H1 (cell line): ENCODE measurements at regions not wholly inside any gene's neighbourhood (a gene's known extent, or its start where the extent isn't known, plus 50 kb on each side); places are given as distances from the start of the nearest gene placed in this dataset.

Source experiments
- CTCF ChIA-PET: fragments of 300-600 bp; sonication (Branson Sonifier 250); formaldehyde crosslinking; loops from one replicate; lab custom pipeline; 2021; ENCODE audit not compliant: partially characterized antibody; lab: Charles Lee
- POLR2A ChIA-PET: fragments of 300-600 bp; sonication (Branson Sonifier 250); formaldehyde crosslinking; loops from one replicate; lab custom pipeline; 2021; ENCODE audit warnings: inconsistent platforms; ENCODE audit not compliant: partially characterized antibody; lab: Charles Lee
- DNase-seq, 2 experiments: peaks; one replicate each; pipeline versions ENCODE4 v3.0.0 to v3.0.0-alpha.2; 2010 to 2022; ENCODE audit warnings: low spot score in 2 of 2, low read depth in 1 of 2, mixed read lengths in 1 of 2
- FAIRE-seq: peaks from 2 replicates; lab custom pipeline; 2011; peaks lifted over from hg19 to GRCh38; lab: Jason Lieb, UNC
- H2AFZ ChIP-seq: 2 replicates; pipeline ENCODE4 v1.8.1; 2012; ENCODE audit warnings: low read length, inconsistent platforms
- H2AK5ac ChIP-seq: 2 replicates; pipeline ENCODE4 v1.6.1; 2013; ENCODE audit warnings: low read depth, low read length
- H2BK120ac ChIP-seq: replicated peaks from 2 replicates; pipeline ENCODE3; 2013; ENCODE audit warnings: low read depth, low read length, inconsistent platforms
- H2BK12ac ChIP-seq: 2 replicates; pipeline ENCODE4 v1.6.1; 2013; ENCODE audit warnings: low read depth, low read length
- H2BK15ac ChIP-seq: 2 replicates; pipeline ENCODE4 v1.6.1; 2013; ENCODE audit warnings: low read length
- H2BK20ac ChIP-seq: 2 replicates; pipeline ENCODE4 v1.6.1; 2013; ENCODE audit warnings: low read length
- H2BK5ac ChIP-seq: 2 replicates; pipeline ENCODE4 v1.6.1; 2013; ENCODE audit warnings: low read depth, low read length
- H3K14ac ChIP-seq: 2 replicates; pipeline ENCODE4 v1.6.1; 2013; ENCODE audit warnings: inconsistent platforms; ENCODE audit not compliant: insufficient read length
- H3K18ac ChIP-seq: 2 replicates; pipeline ENCODE4 v1.6.1; 2013; ENCODE audit warnings: low read length; ENCODE audit errors: extremely low read depth
- H3K23ac ChIP-seq: 2 replicates; pipeline ENCODE4 v1.6.1; 2013; ENCODE audit warnings: inconsistent platforms; ENCODE audit not compliant: insufficient read length
- H3K23me2 ChIP-seq: 2 replicates; pipeline ENCODE4 v1.6.1; 2013; ENCODE audit warnings: low read depth, low read length
- H3K27ac ChIP-seq: 2 replicates; pipeline ENCODE4 v1.6.1; 2011; ENCODE audit warnings: low read depth, low read length, inconsistent platforms
- H3K27me3 ChIP-seq, 4 experiments: replicated peaks in 1 of 4; 1 replicate in 1 of 4; 2 replicates in 3 of 4; pipeline versions ENCODE4 v1.6.1 to v1.8.1; 2011 to 2013; ENCODE audit warnings: low read length in 3 of 4, mild to moderate bottlenecking in 3 of 4, inconsistent platforms in 2 of 4, mixed read lengths in 2 of 4, moderate library complexity in 1 of 4; ENCODE audit not compliant: control insufficient read depth in 3 of 4, insufficient read depth in 3 of 4; ENCODE audit errors: extremely low read depth in 1 of 4
- H3K36me3 ChIP-seq, 4 experiments: 2 replicates each; pipeline versions ENCODE4 v1.6.1 to v1.8.1; 2011 to 2013; ENCODE audit warnings: mild to moderate bottlenecking in 4 of 4, low read length in 3 of 4, moderate library complexity in 2 of 4, control low read depth in 1 of 4, inconsistent platforms in 1 of 4; ENCODE audit not compliant: insufficient read depth in 4 of 4, control insufficient read depth in 2 of 4
- H3K4ac ChIP-seq: replicated peaks from 2 replicates; pipeline ENCODE3; 2013; ENCODE audit warnings: low read length, low read depth, mixed read lengths, inconsistent platforms; ENCODE audit not compliant: insufficient read length
- H3K4me1 ChIP-seq, 4 experiments: replicated peaks in 1 of 4; 1 replicate in 1 of 4; 2 replicates in 3 of 4; pipeline versions ENCODE4 v1.6.1 to v1.8.1; 2011 to 2013; ENCODE audit warnings: low read length in 3 of 4, inconsistent platforms in 2 of 4, mixed read lengths in 1 of 4; ENCODE audit not compliant: insufficient read depth in 4 of 4, control insufficient read depth in 3 of 4
- H3K4me2 ChIP-seq, 2 experiments: 2 replicates each; pipeline versions ENCODE4 v1.6.1 to v1.8.1; 2011 to 2013; ENCODE audit warnings: low read depth in 2 of 2, low read length in 2 of 2, control low read depth in 1 of 2, inconsistent platforms in 1 of 2, mild to moderate bottlenecking in 1 of 2; ENCODE audit not compliant: insufficient read depth in 1 of 2
- H3K4me3 ChIP-seq, 4 experiments: fragments of 200-600, 300-600 bp in 1 of 4; sonication (generic), shearing (Covaris generic), sonication (Bioruptor Twin) in 1 of 4; 2 replicates each; pipeline versions ENCODE4 v1.5.1 to v1.8.1; 2011 to 2016; ENCODE audit warnings: low read length in 4 of 4, low read depth in 3 of 4, control low read depth in 2 of 4, inconsistent platforms in 2 of 4, mild to moderate bottlenecking in 2 of 4, mixed read lengths in 1 of 4, moderate library complexity in 1 of 4; ENCODE audit not compliant: insufficient read depth in 2 of 4; ENCODE audit errors: extremely low read depth in 1 of 4
- H3K56ac ChIP-seq: replicated peaks from 2 replicates; pipeline ENCODE3; 2013; ENCODE audit warnings: low read depth, mild to moderate bottlenecking, mixed read lengths, low read length, inconsistent platforms; ENCODE audit not compliant: insufficient read length
- H3K79me1 ChIP-seq: 2 replicates; pipeline ENCODE4 v1.6.1; 2013; ENCODE audit warnings: low read depth, low read length, control low read depth
- H3K79me2 ChIP-seq, 2 experiments: 2 replicates each; pipeline versions ENCODE4 v1.6.1 to v1.8.1; 2012 to 2013; ENCODE audit warnings: low read length in 2 of 2, mild to moderate bottlenecking in 2 of 2, inconsistent platforms in 1 of 2; ENCODE audit not compliant: insufficient read depth in 2 of 2, control insufficient read depth in 1 of 2
- H3K9ac ChIP-seq, 4 experiments: replicated peaks in 1 of 4; 1 replicate in 1 of 4; 2 replicates in 3 of 4; pipeline versions ENCODE4 v1.6.1 to v1.8.1; 2011 to 2013; ENCODE audit warnings: low read depth in 3 of 4, low read length in 3 of 4, control low read depth in 2 of 4, mild to moderate bottlenecking in 2 of 4, moderate library complexity in 2 of 4, inconsistent platforms in 1 of 4; ENCODE audit errors: extremely low read depth in 1 of 4
- H3K9me3 ChIP-seq, 2 experiments: 2 replicates each; pipeline versions ENCODE4 v1.6.1 to v1.8.1; 2012 to 2013; ENCODE audit warnings: mild to moderate bottlenecking in 2 of 2, moderate library complexity in 2 of 2, control low read depth in 1 of 2, inconsistent platforms in 1 of 2, low read depth in 1 of 2, low read length in 1 of 2, mixed read lengths in 1 of 2; ENCODE audit not compliant: insufficient read depth in 2 of 2
- H4K20me1 ChIP-seq, 2 experiments: replicated peaks in 1 of 2; 2 replicates each; pipeline versions ENCODE3 to v1.8.1; 2011 to 2013; ENCODE audit warnings: inconsistent platforms in 2 of 2, low read length in 2 of 2, mild to moderate bottlenecking in 1 of 2; ENCODE audit not compliant: insufficient read depth in 2 of 2, control insufficient read depth in 1 of 2
- H4K5ac ChIP-seq: 2 replicates; pipeline ENCODE4 v1.6.1; 2013; ENCODE audit warnings: low read length, low read depth, mixed read lengths, inconsistent platforms; ENCODE audit not compliant: insufficient read length
- H4K8ac ChIP-seq: 2 replicates; pipeline ENCODE4 v1.8.0; 2013; ENCODE audit warnings: mild to moderate bottlenecking, moderate library complexity, low read length, inconsistent platforms; ENCODE audit not compliant: insufficient read depth; ENCODE audit errors: extremely low read depth
- H4K91ac ChIP-seq: replicated peaks from 2 replicates; pipeline ENCODE3; 2013; ENCODE audit warnings: low read length, mixed read lengths, inconsistent platforms; ENCODE audit not compliant: insufficient read length
- E2F6 ChIP-seq: IDR thresholded peaks from 2 replicates; pipeline ENCODE4 v1.6.1; 2012; ENCODE audit warnings: inconsistent platforms
- GTF2F1 ChIP-seq: IDR thresholded peaks from 2 replicates; pipeline ENCODE4 v1.6.1; 2012; ENCODE audit warnings: low read depth, low read length, improper control_type of control experiment, borderline replicate concordance
- KDM1A ChIP-seq: fragments of 200-600, 300-600 bp; sonication (generic); IDR thresholded peaks from 2 replicates; pipeline ENCODE4 v1.7.1; 2016; ENCODE audit warnings: mild to moderate bottlenecking, low read length, borderline replicate concordance
- POLR2A ChIP-seq, 2 experiments: IDR thresholded peaks; 1 replicate in 1 of 2; 2 replicates in 1 of 2; pipeline ENCODE4 v1.6.1; 2011; ENCODE audit warnings: low read depth in 2 of 2, low read length in 2 of 2, mild to moderate bottlenecking in 2 of 2; ENCODE audit errors: control extremely low read depth in 1 of 2
- POU5F1 ChIP-seq: IDR thresholded peaks from 2 replicates; pipeline ENCODE4 v1.6.1; 2011; ENCODE audit warnings: low read depth, mild to moderate bottlenecking, low read length, moderate library complexity
- RAD21 ChIP-seq, 2 experiments: IDR thresholded peaks in 1 of 2; conservative IDR thresholded peaks in 1 of 2; 2 replicates each; pipeline ENCODE4 v1.6.1; 2011; ENCODE audit warnings: low read depth in 2 of 2, low read length in 2 of 2, improper control_type of control experiment in 1 of 2, inconsistent platforms in 1 of 2, mild to moderate bottlenecking in 1 of 2, moderate library complexity in 1 of 2
- SIX5 ChIP-seq: IDR thresholded peaks from 2 replicates; pipeline ENCODE4 v1.6.1; 2011; ENCODE audit warnings: mild to moderate bottlenecking, low read depth, low read length
- SUZ12 ChIP-seq: fragments of 200-600 bp; sonication (generic); IDR thresholded peaks from 2 replicates; pipeline ENCODE4 v1.6.1; 2012; ENCODE audit warnings: mild to moderate bottlenecking, inconsistent platforms, low read length, moderate library complexity, mixed read lengths
- TCF12 ChIP-seq: IDR thresholded peaks from 2 replicates; pipeline ENCODE4 v1.6.1; 2011; ENCODE audit warnings: low read depth, mild to moderate bottlenecking, low read length
- WGBS, 2 experiments: shearing (Covaris generic) in 1 of 2; methylation state at CpG; one replicate each; pipeline versions ENCODE4 v1.1.6 to v1.1.7; 2013 to 2015; ENCODE audit warnings: low lambda C conversion rate in 2 of 2, mixed read lengths in 2 of 2, inconsistent platforms in 1 of 2, low coverage in 1 of 2, missing lambda C conversion rate in 1 of 2; ENCODE audit not compliant: insufficient replicate concordance in 2 of 2, insufficient coverage in 1 of 2, insufficient read length in 1 of 2; ENCODE audit errors: extremely low coverage in 1 of 2, missing lambda C conversion rate in 1 of 2; 5-methylcytosine and 5-hydroxymethylcytosine counted together

GRCh38 chr3:110400315-110400714 is 671.3 kb upstream of the NECTIN3 start:
- H3K14ac ChIP-seq, result no peak overlapping the region
- no peak overlapping the region for H3K4me2 ChIP-seq
- no peak overlapping the region for H2BK120ac ChIP-seq
- H2AFZ ChIP-seq, result no peak overlapping the region
- H2BK15ac ChIP-seq, result no peak overlapping the region
- no peak overlapping the region for H3K9ac ChIP-seq
- H3K56ac ChIP-seq, result no peak overlapping the region
- no peak overlapping the region for H2BK12ac ChIP-seq
- no peaks in the 10 kb centered on the region for H3K79me1 ChIP-seq
- no peak overlapping the region for H2BK5ac ChIP-seq
- no peak overlapping the region for H3K4ac ChIP-seq
- H3K4me1 ChIP-seq, result no peaks in the 10 kb centered on the region
- no peaks in the 10 kb centered on the region for H4K20me1 ChIP-seq
- H4K91ac ChIP-seq, result no peak overlapping the region
- H3K36me3 ChIP-seq, result no peaks in the 10 kb centered on the region
- CTCF ChIA-PET, result no interaction called here
- WGBS, 2 experiments, result 94% methylated on average over 2 of the region's 2 CpGs; no CpG with 5 or more reads in 1 of the 2 experiments
- H3K79me2 ChIP-seq, result no peaks in the 10 kb centered on the region
- TF ChIP-seq TCF12 (no peak), POU5F1 (no peak), GTF2F1 (no peak), SUZ12 (no peak), SIX5 (no peak), RAD21 (IDR thresholded peaks at IDR 0.05 in 1 of 2, conservative IDR thresholded peaks at IDR 0.05 in 1 of 2; ENCODE audit: low read depth in 2 of 2, low read length in 2 of 2) (no peak), KDM1A (no peak), POLR2A (IDR thresholded peaks at IDR 0.05; ENCODE audit: control extremely low read depth in 1 of 2, low read depth in 2 of 2, low read length in 2 of 2) (no peak), E2F6 (no peak)
- TF ChIP-seq, all 59 proteins: peak for 0
- POLR2A ChIA-PET, result no interaction called here
- no peak overlapping the region for H2AK5ac ChIP-seq
- H3K9me3 ChIP-seq, result no peaks in the 10 kb centered on the region
- H3K23ac ChIP-seq, result no peak overlapping the region
- H4K5ac ChIP-seq, result no peak overlapping the region
- H3K23me2 ChIP-seq, result no peaks in the 10 kb centered on the region
- DNase-seq (no peak), FAIRE-seq (no peak)
- H3K4me3 ChIP-seq, result no peak overlapping the region
- no peak overlapping the region for H3K27ac ChIP-seq
- peaks cover 0 to 1% (median 0%) of the 10 kb centered on the region in 4 experiments; a peak in 1 of 7 replicates for H3K27me3 ChIP-seq
- H3K18ac ChIP-seq, result no peak overlapping the region
- no peak overlapping the region for H4K8ac ChIP-seq
- no peak overlapping the region for H2BK20ac ChIP-seq
